ENCODE measurements at regions not wholly inside any gene's neighbourhood (a gene's known extent, or its start where the extent isn't known, plus 50 kb on each side); places are given as distances from the start of the nearest gene placed in this dataset.

DNA sequence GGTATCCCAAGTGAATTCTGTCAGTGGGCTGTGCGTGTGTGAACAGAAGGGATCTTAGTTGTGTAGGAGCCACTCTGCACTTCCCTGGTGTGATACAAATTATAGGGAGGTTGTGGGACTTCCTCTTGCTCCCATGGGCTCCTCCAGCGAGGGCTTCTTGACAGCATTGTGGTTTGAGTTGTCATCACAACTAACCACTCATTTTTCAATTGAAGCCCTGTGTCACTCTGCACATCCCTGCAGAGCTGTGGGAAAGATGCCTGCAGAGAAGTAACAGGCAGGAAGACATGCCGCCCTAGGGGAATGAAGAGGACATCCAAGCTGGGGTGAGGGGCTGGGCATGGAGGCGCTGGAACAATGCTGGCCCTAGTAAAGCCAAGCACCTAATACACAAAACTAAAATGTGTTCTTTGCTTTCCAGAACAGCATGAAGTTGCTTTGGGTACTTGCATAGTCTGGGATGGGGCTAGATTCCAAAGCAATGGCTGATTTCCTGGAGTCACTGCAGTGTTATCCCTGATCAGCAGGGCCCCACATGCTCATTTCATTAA is 692.5 kb downstream of the TOX3 start:
- H3K9me3 ChIP-seq: no peaks in the 10 kb centered on the region

DNA sequence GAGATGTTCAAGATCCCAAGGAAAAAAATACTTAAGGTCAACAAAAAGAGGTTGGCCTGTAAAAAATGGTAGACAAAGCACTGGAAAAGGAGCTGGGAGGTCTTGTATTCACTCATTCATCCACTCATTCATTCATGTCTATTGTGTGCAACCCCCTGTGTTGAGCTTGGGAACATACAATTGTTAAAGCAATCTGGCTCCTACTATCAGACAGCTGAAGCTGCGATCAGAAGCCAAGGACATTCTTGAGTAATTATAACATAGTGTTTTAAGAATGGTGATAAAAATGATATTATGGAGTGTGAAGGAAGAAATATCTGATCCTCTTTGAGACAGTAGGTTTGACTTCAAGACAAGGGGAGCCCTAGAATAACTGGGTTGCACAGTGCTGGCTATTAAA is 693.4 kb downstream of the TOX3 start:
- H3K9me3 ChIP-seq: no peaks in the 10 kb centered on the region
- no peak for TF ChIP-seq POLR2AphosphoS5 (IDR thresholded peaks at IDR 0.05; ENCODE audit: insufficient read depth in 1 of 2, low read depth in 1 of 2)
- no peak for TF ChIP-seq POLR2A (IDR thresholded peaks at IDR 0.05)
- TF ChIP-seq CTCF (IDR thresholded peaks at IDR 0.05): no peak
- H3K4me1 ChIP-seq: no peaks in the 10 kb centered on the region
- no peak overlapping the region for H3K27ac ChIP-seq
- no peak for DNase-seq (ENCODE audit: extremely low spot score in 2 of 2)
- intact Hi-C loops (cut with DNase I): no loop called here
- no peaks in the 10 kb centered on the region for H3K27me3 ChIP-seq
- H3K36me3 ChIP-seq: no peaks in the 10 kb centered on the region
- no peak overlapping the region for H3K4me3 ChIP-seq

More for the DNA sequence above, 692.5 kb downstream of the TOX3 start:
- no peaks in the 10 kb centered on the region for H3K27me3 ChIP-seq
- no peak overlapping the region for H3K4me3 ChIP-seq
- H3K27ac ChIP-seq: no peak overlapping the region
- DNase-seq (ENCODE audit: extremely low spot score in 2 of 2): no peak
- TF ChIP-seq POLR2A (IDR thresholded peaks at IDR 0.05): no peak
- no peak for TF ChIP-seq CTCF (IDR thresholded peaks at IDR 0.05)
- TF ChIP-seq POLR2AphosphoS5 (IDR thresholded peaks at IDR 0.05; ENCODE audit: insufficient read depth in 1 of 2, low read depth in 1 of 2): no peak
- no peaks in the 10 kb centered on the region for H3K36me3 ChIP-seq
- intact Hi-C loops (cut with DNase I): no loop called here
- no peaks in the 10 kb centered on the region for H3K4me1 ChIP-seq

DNA sequence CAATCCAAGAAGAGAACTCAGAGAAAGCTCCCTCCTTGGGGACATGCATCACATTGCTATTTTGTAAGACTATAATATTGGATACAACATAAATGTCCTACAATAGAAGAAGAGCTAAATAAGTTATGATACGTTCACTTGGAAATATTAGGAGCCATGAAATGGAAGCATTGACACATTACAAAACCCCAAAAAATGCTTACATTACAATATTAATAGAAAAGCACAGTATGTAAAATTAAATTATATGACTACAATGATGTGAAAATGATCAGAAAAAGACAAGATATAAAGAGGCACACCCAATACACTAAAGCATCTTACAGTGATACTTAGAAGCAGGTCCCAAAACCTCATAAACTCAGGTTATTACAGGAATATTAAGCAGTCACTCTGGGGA is 694.1 kb downstream of the TOX3 start:
- no peak overlapping the region for H3K4me3 ChIP-seq
- H3K9me3 ChIP-seq: no peaks in the 10 kb centered on the region
- H3K27me3 ChIP-seq: no peaks in the 10 kb centered on the region
- no peaks in the 10 kb centered on the region for H3K36me3 ChIP-seq
- no peak overlapping the region for H3K27ac ChIP-seq
- intact Hi-C loops (cut with DNase I): no loop called here
- no peaks in the 10 kb centered on the region for H3K4me1 ChIP-seq
- TF ChIP-seq CTCF (IDR thresholded peaks at IDR 0.05): no peak
- TF ChIP-seq POLR2AphosphoS5 (IDR thresholded peaks at IDR 0.05; ENCODE audit: insufficient read depth in 1 of 2, low read depth in 1 of 2): no peak
- TF ChIP-seq POLR2A (IDR thresholded peaks at IDR 0.05): no peak
- no peak for DNase-seq (ENCODE audit: extremely low spot score in 2 of 2)

DNA sequence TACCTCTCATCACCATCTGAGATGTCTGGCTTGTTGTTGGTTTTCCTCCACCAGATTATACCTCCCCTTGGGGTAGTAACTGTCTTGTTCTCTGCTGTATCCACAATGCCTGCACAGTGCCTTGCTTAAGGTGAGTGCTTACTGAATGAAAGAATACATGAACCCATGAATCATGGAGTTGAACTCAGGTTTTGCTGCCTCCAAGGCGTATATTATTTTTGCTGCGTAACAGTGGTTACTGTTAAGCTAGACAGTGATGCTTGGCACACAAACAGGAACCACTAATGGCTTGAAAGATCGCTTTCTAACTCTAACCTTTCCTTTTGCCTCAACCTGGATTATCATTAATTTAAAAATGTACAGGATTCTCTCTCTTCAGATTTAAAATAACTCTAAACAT is 695.8 kb downstream of the TOX3 start:
- H3K9me3 ChIP-seq: no peaks in the 10 kb centered on the region
- no peaks in the 10 kb centered on the region for H3K36me3 ChIP-seq
- H3K4me3 ChIP-seq: no peak overlapping the region
- H3K27ac ChIP-seq: no peak overlapping the region
- intact Hi-C loops (cut with DNase I): no loop called here
- H3K4me1 ChIP-seq: no peaks in the 10 kb centered on the region
- TF ChIP-seq CTCF (IDR thresholded peaks at IDR 0.05) (no peak), POLR2AphosphoS5 (IDR thresholded peaks at IDR 0.05; ENCODE audit: insufficient read depth in 1 of 2, low read depth in 1 of 2) (no peak), POLR2A (IDR thresholded peaks at IDR 0.05) (no peak)
- DNase-seq (ENCODE audit: extremely low spot score in 2 of 2): no peak
- no peaks in the 10 kb centered on the region for H3K27me3 ChIP-seq

- DNase-seq (ENCODE audit: extremely low spot score in 2 of 2): no peak
- Histone ChIP-seq H3K4me3 (no peak overlapping the region), H3K27ac (no peak overlapping the region), H3K9me3 (no peaks in the 10 kb centered on the region), H3K27me3 (no peaks in the 10 kb centered on the region), H3K36me3 (no peaks in the 10 kb centered on the region), H3K4me1 (no peaks in the 10 kb centered on the region)
- TF ChIP-seq POLR2AphosphoS5 (IDR thresholded peaks at IDR 0.05; ENCODE audit: insufficient read depth in 1 of 2, low read depth in 1 of 2) (no peak), POLR2A (IDR thresholded peaks at IDR 0.05) (no peak)
- intact Hi-C loops (cut with DNase I): no loop called here
These were observed 697.2 kb downstream of the TOX3 start for GRCh38 chr16:51849715-51850114.

Data from vagina (tissue), 2 donors.